Dendritic cell treated with granulocyte-macrophage colony-stimulating factor and Interleukin-4, amounts not matched to agents 40 ng/mL and 50 ng/mL, for 4 days (primary cell): ENCODE measurements at regions not wholly inside any gene's neighbourhood (a gene's known extent, or its start where the extent isn't known, plus 50 kb on each side); places are given as distances from the start of the nearest gene placed in this dataset.
"Not testable (repeated sequence)": the region's sequence is repeated elsewhere in the genome, so short reads cannot be mapped to it uniquely, and the experiment has no call there.

Experiments used
- H3K27ac Mint-ChIP-seq: one replicate; pipeline ENCODE4 v1.8.0; 2022; ENCODE audit warnings: mild to moderate bottlenecking, mixed read lengths
- H3K27me3 Mint-ChIP-seq: one replicate; pipeline ENCODE4 v1.8.0; 2022; ENCODE audit warnings: mild to moderate bottlenecking, mixed read lengths
- H3K36me3 Mint-ChIP-seq: one replicate; pipeline ENCODE4 v1.8.0; 2022; ENCODE audit warnings: low read depth, mixed read lengths
- H3K4me1 Mint-ChIP-seq: one replicate; pipeline ENCODE4 v1.8.0; 2022; ENCODE audit warnings: low read depth, mixed read lengths
- H3K4me3 Mint-ChIP-seq: one replicate; pipeline ENCODE4 v1.8.0; 2022; ENCODE audit warnings: mild to moderate bottlenecking, moderate library complexity, mixed read lengths
- H3K9me3 Mint-ChIP-seq: one replicate; pipeline ENCODE4 v1.8.0; 2022; ENCODE audit warnings: mixed read lengths
- intact Hi-C: fragments of 100-400 bp; cut with micrococcal nuclease; formaldehyde crosslinking; loops from one replicate; pipeline ENCODE4 v1.15.0; 2022

DNA sequence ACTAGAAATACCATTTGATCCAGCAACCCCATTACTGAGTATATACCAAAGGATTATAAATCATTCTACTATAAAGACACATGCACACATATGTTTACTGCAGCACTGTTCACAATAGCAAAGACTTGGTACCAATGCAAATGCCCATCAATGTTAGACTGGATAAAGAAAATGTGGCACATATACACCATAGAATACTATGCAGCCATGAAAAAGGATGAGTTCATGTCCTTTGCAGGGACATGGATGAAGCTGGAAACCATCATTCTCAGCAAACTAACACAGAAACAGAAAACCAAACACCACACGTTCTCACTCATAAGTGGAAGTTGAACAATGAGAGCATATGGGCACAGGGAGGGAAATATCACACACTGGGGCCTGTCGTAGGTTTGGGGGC lies 106.0 kb downstream of the SPATA18 start:
- intact Hi-C loops, H3K4me1 Mint-ChIP-seq, H3K36me3 Mint-ChIP-seq, H3K27me3 Mint-ChIP-seq, H3K27ac Mint-ChIP-seq, H3K4me3 Mint-ChIP-seq: not testable (repeated sequence)
- peaks cover 30% of the 10 kb centered on the region for H3K9me3 Mint-ChIP-seq

DNA sequence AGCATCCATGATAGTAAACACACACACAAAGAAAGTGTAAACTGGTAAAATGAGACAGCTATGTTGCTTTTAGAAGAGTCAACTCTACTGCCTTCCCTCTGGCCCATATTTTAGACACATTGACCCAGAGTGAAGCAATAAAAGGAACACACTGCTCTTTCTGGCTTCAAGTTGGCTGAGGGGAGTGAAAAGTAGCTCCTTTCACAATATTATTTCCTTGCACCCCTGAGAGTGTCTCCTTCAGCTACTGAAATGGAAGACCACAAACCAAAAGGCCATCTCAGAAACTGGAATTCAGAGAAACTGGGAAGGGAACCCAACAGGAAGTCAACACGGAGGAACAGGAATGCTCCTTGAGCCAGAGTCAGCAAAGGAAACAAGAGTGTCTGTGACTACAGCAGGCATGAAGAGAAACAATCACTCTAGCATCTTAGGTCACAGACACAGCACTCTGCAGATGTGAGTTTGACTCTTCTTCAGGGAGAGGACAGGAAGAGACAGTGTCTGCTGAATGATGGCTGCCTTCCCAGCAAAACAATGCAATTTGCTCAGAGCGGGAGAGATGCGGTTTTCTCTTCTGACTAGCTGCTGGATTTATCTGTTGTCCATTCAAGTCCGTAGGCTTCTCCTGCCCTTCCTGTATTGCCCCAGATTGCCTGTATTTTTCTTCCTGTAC lies 106.7 kb downstream of the SPATA18 start:
- H3K9me3 Mint-ChIP-seq: peaks cover 23% of the 10 kb centered on the region
- no peaks in the 10 kb centered on the region for H3K4me1 Mint-ChIP-seq
- H3K36me3 Mint-ChIP-seq: no peaks in the 10 kb centered on the region
- intact Hi-C loops: no loop called here
- H3K27ac Mint-ChIP-seq: no peak overlapping the region
- no peak overlapping the region for H3K4me3 Mint-ChIP-seq
- peaks cover 3% of the 10 kb centered on the region for H3K27me3 Mint-ChIP-seq

DNA sequence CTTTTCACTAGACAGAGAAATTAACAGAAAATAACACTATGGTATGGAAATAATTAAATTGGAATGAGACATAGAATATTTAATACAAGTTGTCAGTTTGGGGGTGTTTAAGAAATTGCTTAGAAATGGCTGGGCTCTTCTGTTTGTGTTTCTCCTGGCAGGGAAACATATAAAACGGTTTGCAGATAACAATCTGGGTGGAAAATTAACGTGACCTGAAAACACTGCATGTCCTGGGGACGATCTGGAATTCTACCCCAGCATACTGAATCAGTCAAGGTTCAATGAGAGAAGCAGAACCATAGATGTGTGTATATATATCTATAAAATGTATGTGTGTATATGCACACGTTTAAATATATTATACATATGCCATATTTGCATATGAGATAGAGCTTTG lies 109.8 kb downstream of the SPATA18 start:
- no peak overlapping the region for H3K27ac Mint-ChIP-seq
- intact Hi-C loops: no loop called here
- H3K4me3 Mint-ChIP-seq: no peak overlapping the region
- no peaks in the 10 kb centered on the region for H3K9me3 Mint-ChIP-seq
- no peaks in the 10 kb centered on the region for H3K4me1 Mint-ChIP-seq
- peaks cover 3% of the 10 kb centered on the region for H3K27me3 Mint-ChIP-seq
- no peaks in the 10 kb centered on the region for H3K36me3 Mint-ChIP-seq

- peaks cover 13% of the 10 kb centered on the region for H3K9me3 Mint-ChIP-seq
- H3K36me3 Mint-ChIP-seq: no peaks in the 10 kb centered on the region
- H3K4me3 Mint-ChIP-seq: no peak overlapping the region
- H3K4me1 Mint-ChIP-seq: no peaks in the 10 kb centered on the region
- H3K27me3 Mint-ChIP-seq: no peaks in the 10 kb centered on the region
- no peak overlapping the region for H3K27ac Mint-ChIP-seq
- intact Hi-C loops: no loop called here
Observed at GRCh38 chr4:52164116-52164515, 113.0 kb downstream of the SPATA18 start.

GRCh38 chr4:52172166-52172565 lies 121.1 kb downstream of the SPATA18 start:
- Mint-ChIP-seq H3K9me3 (peaks cover 36% of the 10 kb centered on the region), H3K27me3 (no peaks in the 10 kb centered on the region), H3K27ac (no peak overlapping the region), H3K36me3 (no peaks in the 10 kb centered on the region), H3K4me3 (no peak overlapping the region), H3K4me1 (no peaks in the 10 kb centered on the region)
- intact Hi-C loops: no loop called here

- H3K4me1 Mint-ChIP-seq: no peaks in the 10 kb centered on the region
- intact Hi-C loops: no loop called here
- peaks cover 28% of the 10 kb centered on the region for H3K9me3 Mint-ChIP-seq
- no peaks in the 10 kb centered on the region for H3K27me3 Mint-ChIP-seq
- H3K27ac Mint-ChIP-seq: no peak overlapping the region
- H3K36me3 Mint-ChIP-seq: no peaks in the 10 kb centered on the region
- no peak overlapping the region for H3K4me3 Mint-ChIP-seq
Observed at GRCh38 chr4:52173470-52174045, 122.5 kb downstream of the SPATA18 start.

DNA sequence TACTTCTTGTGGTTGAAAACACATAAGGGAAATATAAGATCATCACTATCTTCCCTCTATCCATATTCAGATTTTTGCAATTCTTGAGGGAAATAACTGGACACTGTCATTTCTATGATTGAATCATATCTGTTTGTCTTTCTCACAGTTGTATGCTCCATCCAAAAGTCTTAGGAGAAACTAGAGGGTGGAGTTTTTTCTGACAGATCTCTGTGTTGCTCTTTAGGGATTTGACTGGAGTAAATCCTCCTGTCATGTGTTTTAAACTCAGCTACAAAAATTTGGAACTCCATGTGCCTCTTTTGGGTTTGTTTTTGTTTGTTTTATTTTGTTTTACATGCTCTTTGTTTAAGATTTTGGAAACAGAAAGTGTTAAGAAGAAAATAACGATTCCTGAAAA lies 136.5 kb downstream of the SPATA18 start:
- Mint-ChIP-seq H3K4me3 (no peak overlapping the region), H3K27me3 (no peaks in the 10 kb centered on the region), H3K27ac (no peak overlapping the region), H3K9me3 (peaks cover 9% of the 10 kb centered on the region), H3K4me1 (no peaks in the 10 kb centered on the region), H3K36me3 (no peaks in the 10 kb centered on the region)
- intact Hi-C loops: no loop called here

DNA sequence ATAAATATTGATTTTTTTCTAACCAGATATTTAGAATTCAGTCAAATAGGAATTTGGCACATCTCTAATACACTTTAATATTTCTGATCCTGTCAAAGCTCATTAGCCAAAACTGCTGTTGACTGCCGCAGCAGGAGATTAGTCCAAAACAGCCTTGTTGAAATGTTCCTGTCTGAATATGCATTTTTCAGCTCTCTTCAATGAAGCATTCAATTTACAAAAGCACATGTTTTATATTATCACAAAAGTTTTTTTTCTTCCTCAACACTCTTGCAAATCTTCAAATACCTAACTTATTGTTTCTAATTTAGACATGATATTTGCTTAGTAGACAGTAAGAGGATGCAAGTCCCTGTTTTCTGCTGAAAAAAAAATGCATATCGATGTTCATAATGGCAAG lies 140.9 kb downstream of the SPATA18 start:
- H3K4me3 Mint-ChIP-seq: no peak overlapping the region
- H3K36me3 Mint-ChIP-seq: no peaks in the 10 kb centered on the region
- no peak overlapping the region for H3K27ac Mint-ChIP-seq
- H3K4me1 Mint-ChIP-seq: no peaks in the 10 kb centered on the region
- H3K9me3 Mint-ChIP-seq: peaks cover 11% of the 10 kb centered on the region
- no peaks in the 10 kb centered on the region for H3K27me3 Mint-ChIP-seq
- intact Hi-C loops: no loop called here

GRCh38 chr4:52192721-52193135 lies 141.6 kb downstream of the SPATA18 start:
- intact Hi-C loops: no loop called here
- no peak overlapping the region for H3K4me3 Mint-ChIP-seq
- H3K27me3 Mint-ChIP-seq: no peaks in the 10 kb centered on the region
- H3K9me3 Mint-ChIP-seq: peaks cover 8% of the 10 kb centered on the region
- no peaks in the 10 kb centered on the region for H3K4me1 Mint-ChIP-seq
- no peak overlapping the region for H3K27ac Mint-ChIP-seq
- no peaks in the 10 kb centered on the region for H3K36me3 Mint-ChIP-seq

- no peak overlapping the region for H3K27ac Mint-ChIP-seq
- intact Hi-C loops: no loop called here
- no peaks in the 10 kb centered on the region for H3K4me1 Mint-ChIP-seq
- peaks cover 16% of the 10 kb centered on the region for H3K9me3 Mint-ChIP-seq
- H3K36me3 Mint-ChIP-seq: no peaks in the 10 kb centered on the region
- H3K27me3 Mint-ChIP-seq: no peaks in the 10 kb centered on the region
- H3K4me3 Mint-ChIP-seq: no peak overlapping the region
Observed at GRCh38 chr4:52195869-52196268, 144.8 kb downstream of the SPATA18 start.

DNA sequence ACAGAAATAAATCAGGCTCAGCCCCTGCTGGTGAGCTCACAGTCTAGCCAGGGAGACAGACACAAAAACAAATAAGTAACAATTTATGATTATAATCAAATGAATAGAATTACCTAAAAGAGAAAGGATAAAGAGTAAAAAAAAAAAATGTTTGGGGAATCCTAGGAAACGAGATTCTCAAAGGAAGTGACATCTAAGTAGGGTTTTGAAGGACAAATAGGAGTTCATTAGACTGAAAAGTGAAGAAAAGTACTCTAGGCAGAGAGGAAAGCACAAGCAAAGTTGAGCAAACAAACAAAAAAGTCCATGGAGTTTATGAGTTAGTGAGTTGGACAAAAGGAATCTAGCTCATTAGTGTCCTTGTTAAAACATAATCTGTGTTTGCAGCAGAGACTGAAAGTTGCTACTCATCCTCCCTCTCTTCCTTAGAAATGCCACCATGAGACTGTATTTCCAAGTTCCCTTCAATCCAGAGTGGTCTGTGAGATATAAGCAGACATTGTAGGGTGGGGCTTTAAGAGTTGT lies 145.6 kb downstream of the SPATA18 start:
- H3K9me3 Mint-ChIP-seq: peaks cover 16% of the 10 kb centered on the region
- intact Hi-C loops: no loop called here
- no peak overlapping the region for H3K27ac Mint-ChIP-seq
- H3K27me3 Mint-ChIP-seq: no peaks in the 10 kb centered on the region
- no peak overlapping the region for H3K4me3 Mint-ChIP-seq
- no peaks in the 10 kb centered on the region for H3K36me3 Mint-ChIP-seq
- no peaks in the 10 kb centered on the region for H3K4me1 Mint-ChIP-seq

DNA sequence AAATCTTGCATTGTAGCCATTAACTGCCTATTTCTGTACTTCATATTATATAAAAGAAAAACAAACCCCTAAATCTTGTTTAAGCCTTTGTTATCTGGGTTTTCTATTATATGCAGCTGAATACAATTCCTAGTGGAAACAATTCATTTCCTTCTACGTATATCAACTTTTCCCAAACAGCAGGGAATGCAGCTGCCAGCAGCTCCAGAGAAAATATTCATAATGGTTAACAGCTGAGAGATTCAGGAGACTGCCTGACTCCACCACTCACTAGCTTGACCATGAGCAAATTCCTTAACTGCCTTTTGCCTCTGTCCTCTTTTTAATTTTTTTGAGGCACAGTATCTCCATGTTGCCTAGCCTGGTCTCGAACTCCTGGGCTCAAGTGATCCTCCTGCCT lies 146.2 kb downstream of the SPATA18 start:
- H3K36me3 Mint-ChIP-seq: no peaks in the 10 kb centered on the region

GRCh38 chr4:52198294-52198693 lies 147.2 kb downstream of the SPATA18 start:
- Mint-ChIP-seq H3K4me3 (no peak overlapping the region), H3K36me3 (no peaks in the 10 kb centered on the region), H3K4me1 (no peaks in the 10 kb centered on the region), H3K9me3 (peaks cover 16% of the 10 kb centered on the region), H3K27ac (no peak overlapping the region), H3K27me3 (no peaks in the 10 kb centered on the region)
- intact Hi-C loops: no loop called here

More for the DNA sequence above, 146.2 kb downstream of the SPATA18 start:
- Mint-ChIP-seq H3K9me3 (peaks cover 16% of the 10 kb centered on the region), H3K27me3 (no peaks in the 10 kb centered on the region), H3K27ac (no peak overlapping the region), H3K4me3 (no peak overlapping the region), H3K4me1 (no peaks in the 10 kb centered on the region)
- intact Hi-C loops: no loop called here

GRCh38 chr4:52199574-52200338 lies 148.7 kb downstream of the SPATA18 start:
- Mint-ChIP-seq H3K36me3 (no peaks in the 10 kb centered on the region), H3K9me3 (peaks cover 16% of the 10 kb centered on the region), H3K27me3 (no peaks in the 10 kb centered on the region), H3K4me3 (no peak overlapping the region), H3K27ac (no peak overlapping the region), H3K4me1 (no peaks in the 10 kb centered on the region)
- intact Hi-C loops: no loop called here
